ENCODE measurements at regions not wholly inside any gene's neighbourhood (a gene's known extent, or its start where the extent isn't known, plus 50 kb on each side); places are given as distances from the start of the nearest gene placed in this dataset.

DNA sequence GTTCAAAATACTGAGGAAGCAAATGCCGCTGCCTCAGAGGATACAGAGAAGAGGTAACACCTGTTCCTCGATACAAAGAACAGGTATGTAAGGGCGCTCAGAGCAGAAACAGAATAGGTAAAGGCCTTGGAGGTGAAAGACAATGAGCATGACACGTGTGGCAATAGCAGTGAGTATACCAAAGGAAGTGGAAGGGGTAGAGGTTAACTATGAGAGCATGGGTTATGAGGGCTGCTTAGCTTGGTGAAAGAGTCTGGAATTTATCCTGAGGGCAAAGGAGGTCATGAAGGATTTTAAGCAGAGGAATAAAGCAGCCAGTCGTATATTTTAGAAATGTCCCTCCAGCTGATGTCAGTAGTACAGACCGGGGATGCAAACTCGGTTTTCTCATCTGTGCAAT lies 269.8 kb upstream of the ZNF462 start:
- H3K4me1 ChIP-seq (replicated peaks) = no peaks in the 10 kb centered on the region
- H3K27me3 ChIP-seq (replicated peaks; ENCODE audit: insufficient read depth) = no peaks in the 10 kb centered on the region
- no peak for DNase-seq (ENCODE audit: low spot score)
- 81% methylated on average over 7 of the region's 7 CpGs for WGBS
- H3K4me3 ChIP-seq = no peak overlapping the region
- intact Hi-C loops (cut with DNase I) = no loop called here
- H3K9me3 ChIP-seq = no peaks in the 10 kb centered on the region
- H3K36me3 ChIP-seq = no peaks in the 10 kb centered on the region
- H3K27ac ChIP-seq = no peak overlapping the region
- TF ChIP-seq POLR2AphosphoS5 (IDR thresholded peaks at IDR 0.05) (no peak), POLR2A (IDR thresholded peaks at IDR 0.05) (no peak)
- TF ChIP-seq, protein P1, sequence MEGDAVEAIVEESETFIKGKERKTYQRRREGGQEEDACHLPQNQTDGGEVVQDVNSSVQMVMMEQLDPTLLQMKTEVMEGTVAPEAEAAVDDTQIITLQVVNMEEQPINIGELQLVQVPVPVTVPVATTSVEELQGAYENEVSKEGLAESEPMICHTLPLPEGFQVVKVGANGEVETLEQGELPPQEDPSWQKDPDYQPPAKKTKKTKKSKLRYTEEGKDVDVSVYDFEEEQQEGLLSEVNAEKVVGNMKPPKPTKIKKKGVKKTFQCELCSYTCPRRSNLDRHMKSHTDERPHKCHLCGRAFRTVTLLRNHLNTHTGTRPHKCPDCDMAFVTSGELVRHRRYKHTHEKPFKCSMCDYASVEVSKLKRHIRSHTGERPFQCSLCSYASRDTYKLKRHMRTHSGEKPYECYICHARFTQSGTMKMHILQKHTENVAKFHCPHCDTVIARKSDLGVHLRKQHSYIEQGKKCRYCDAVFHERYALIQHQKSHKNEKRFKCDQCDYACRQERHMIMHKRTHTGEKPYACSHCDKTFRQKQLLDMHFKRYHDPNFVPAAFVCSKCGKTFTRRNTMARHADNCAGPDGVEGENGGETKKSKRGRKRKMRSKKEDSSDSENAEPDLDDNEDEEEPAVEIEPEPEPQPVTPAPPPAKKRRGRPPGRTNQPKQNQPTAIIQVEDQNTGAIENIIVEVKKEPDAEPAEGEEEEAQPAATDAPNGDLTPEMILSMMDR (IDR thresholded peaks at IDR 0.05) = no peak

DNA sequence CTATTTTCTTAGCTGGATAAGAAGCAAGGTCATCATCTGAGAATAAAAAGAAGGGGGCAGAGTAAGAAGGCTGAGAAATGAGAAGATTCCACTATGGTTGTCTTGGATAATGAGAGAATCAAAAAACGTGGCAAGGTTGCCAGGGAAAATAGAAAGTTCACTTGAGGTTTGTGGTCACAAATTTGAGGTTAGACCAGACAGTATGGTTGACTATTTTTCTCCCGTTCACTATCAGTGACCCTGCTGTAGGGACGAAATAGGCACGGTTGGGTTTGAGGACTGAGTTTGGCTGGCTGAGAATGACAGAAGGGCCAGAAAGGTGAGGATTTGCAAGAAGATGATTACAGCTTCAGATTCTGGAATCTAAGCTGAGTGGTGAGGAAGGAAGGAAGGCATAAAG lies 266.0 kb upstream of the ZNF462 start:
- DNase-seq (ENCODE audit: low spot score) = no peak
- intact Hi-C loops (cut with DNase I) = no loop called here
- no peaks in the 10 kb centered on the region for H3K27me3 ChIP-seq (replicated peaks; ENCODE audit: insufficient read depth)

DNA sequence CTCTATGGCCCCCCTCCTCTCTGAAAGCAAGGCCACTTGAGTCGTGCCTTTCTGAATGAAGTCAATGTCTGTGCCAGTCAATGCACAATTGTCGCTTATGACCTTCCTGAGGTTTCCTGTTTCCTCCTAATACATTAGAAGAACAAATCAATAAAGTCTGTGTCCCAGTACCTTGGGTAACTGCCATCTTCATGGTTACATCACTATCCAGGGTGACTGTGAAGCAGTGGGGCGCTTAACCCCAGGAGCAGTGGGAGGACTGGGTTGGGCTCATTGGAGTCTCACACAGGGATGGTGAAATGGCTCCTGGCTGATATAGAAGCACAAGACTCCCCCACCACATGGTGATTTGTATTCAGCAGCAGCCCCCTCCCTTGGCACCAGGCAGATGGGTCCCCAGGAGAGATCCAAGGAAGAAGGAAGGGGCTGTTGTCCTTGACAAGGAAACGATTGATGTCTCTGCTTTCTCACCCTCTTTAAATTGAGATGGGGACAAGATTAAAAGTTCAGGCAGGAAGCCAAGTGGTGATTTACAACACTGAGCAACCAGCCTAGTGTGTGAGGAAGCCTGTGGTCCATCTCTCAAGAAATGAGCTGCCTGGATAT lies 261.9 kb upstream of the ZNF462 start:
- 66% methylated on average over 4 of the region's 4 CpGs for whole genome bisulfite sequencing

More for the DNA sequence above, 266.0 kb upstream of the ZNF462 start:
- TF ChIP-seq POLR2AphosphoS5 (IDR thresholded peaks at IDR 0.05) (no peak), POLR2A (IDR thresholded peaks at IDR 0.05) (no peak)
- TF ChIP-seq, protein P1 (IDR thresholded peaks at IDR 0.05) = no peak
- no peak overlapping the region for H3K27ac ChIP-seq
- no peak overlapping the region for H3K4me3 ChIP-seq
- H3K9me3 ChIP-seq = no peaks in the 10 kb centered on the region
- WGBS = 76% methylated on average over 4 of the region's 4 CpGs
- no peaks in the 10 kb centered on the region for H3K36me3 ChIP-seq
- H3K4me1 ChIP-seq (replicated peaks) = no peaks in the 10 kb centered on the region

DNA sequence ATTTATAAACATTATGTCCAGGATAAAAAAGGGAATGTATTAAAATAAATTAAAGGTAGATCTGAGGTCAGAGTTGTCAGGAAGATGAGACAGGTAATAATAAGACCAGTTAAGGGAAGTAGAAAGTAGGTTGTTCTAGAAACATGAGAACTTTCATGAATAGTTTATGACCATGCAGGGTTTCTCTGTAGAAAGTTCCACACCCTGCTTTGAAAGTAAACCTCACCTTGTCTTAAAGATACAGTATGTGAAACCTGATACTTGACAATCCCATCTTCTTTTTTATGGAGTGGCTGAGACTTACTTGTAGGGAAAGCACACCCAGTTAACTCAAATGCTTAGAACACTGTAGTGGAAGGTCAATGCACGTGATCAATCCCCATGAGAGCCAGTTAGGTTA lies 260.6 kb upstream of the ZNF462 start:
- DNase-seq (ENCODE audit: low spot score) = no peak
- TF ChIP-seq POLR2A (IDR thresholded peaks at IDR 0.05) = no peak
- TF ChIP-seq, protein P1 (IDR thresholded peaks at IDR 0.05) = no peak
- no peak for TF ChIP-seq POLR2AphosphoS5 (IDR thresholded peaks at IDR 0.05)
- Histone ChIP-seq H3K4me1 (replicated peaks) (no peaks in the 10 kb centered on the region), H3K27me3 (replicated peaks; ENCODE audit: insufficient read depth) (no peaks in the 10 kb centered on the region), H3K9me3 (no peaks in the 10 kb centered on the region), H3K4me3 (no peak overlapping the region), H3K27ac (no peak overlapping the region), H3K36me3 (no peaks in the 10 kb centered on the region)
- intact Hi-C loops (cut with DNase I) = no loop called here
- WGBS = 58% methylated on average over 1 of the region's 1 CpG

More for the DNA sequence above, 261.9 kb upstream of the ZNF462 start:
- Histone ChIP-seq H3K9me3 (no peaks in the 10 kb centered on the region), H3K4me1 (replicated peaks) (no peaks in the 10 kb centered on the region), H3K27me3 (replicated peaks; ENCODE audit: insufficient read depth) (no peaks in the 10 kb centered on the region), H3K4me3 (no peak overlapping the region), H3K36me3 (no peaks in the 10 kb centered on the region), H3K27ac (no peak overlapping the region)
- intact Hi-C loops (cut with DNase I) = no loop called here
- no peak for TF ChIP-seq POLR2AphosphoS5 (IDR thresholded peaks at IDR 0.05)
- no peak for TF ChIP-seq POLR2A (IDR thresholded peaks at IDR 0.05)
- TF ChIP-seq, protein P1 (IDR thresholded peaks at IDR 0.05) = no peak
- no peak for DNase-seq (ENCODE audit: low spot score)

DNA sequence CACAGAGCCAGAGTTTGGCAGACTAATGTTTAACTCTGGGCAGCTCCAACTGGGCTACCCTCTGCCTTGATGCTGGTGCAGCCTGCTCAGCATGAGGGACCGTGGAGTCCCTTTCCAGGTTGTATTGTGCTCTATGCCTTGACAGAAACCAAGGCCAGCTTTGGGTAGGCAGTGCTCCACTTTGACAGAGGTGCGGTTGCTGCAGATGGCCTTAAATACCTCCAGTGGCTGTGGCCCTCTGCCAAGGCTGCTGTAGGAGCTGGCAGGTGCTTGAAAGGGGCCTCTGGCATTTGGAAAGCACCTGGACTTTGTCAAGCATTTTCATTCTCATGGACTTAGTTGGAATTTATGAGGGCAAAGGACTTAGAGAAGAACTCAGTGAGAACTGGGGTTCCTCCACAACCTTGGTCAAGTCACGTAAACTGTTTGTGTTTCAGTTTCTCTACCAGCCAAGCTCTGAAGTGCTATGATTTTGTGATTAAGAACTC lies 249.7 kb upstream of the ZNF462 start:
- Histone ChIP-seq H3K36me3 (no peaks in the 10 kb centered on the region), H3K27me3 (replicated peaks; ENCODE audit: insufficient read depth) (no peaks in the 10 kb centered on the region), H3K4me3 (no peak overlapping the region), H3K9me3 (no peaks in the 10 kb centered on the region), H3K4me1 (replicated peaks) (no peaks in the 10 kb centered on the region), H3K27ac (no peak overlapping the region)
- 22% methylated on average over 3 of the region's 3 CpGs for WGBS
- TF ChIP-seq POLR2A (IDR thresholded peaks at IDR 0.05) = no peak
- TF ChIP-seq, protein P1 (IDR thresholded peaks at IDR 0.05) = no peak
- no peak for TF ChIP-seq POLR2AphosphoS5 (IDR thresholded peaks at IDR 0.05)
- peak; percentile 18 for DNase-seq (ENCODE audit: low spot score)
- intact Hi-C loops (cut with DNase I) = no loop called here
